GM19328 (cell line): ENCODE measurements at regions not wholly inside any gene's neighbourhood (a gene's known extent, or its start where the extent isn't known, plus 50 kb on each side); places are given as distances from the start of the nearest gene placed in this dataset.

Experiments
- ATAC-seq: cut with Tn5 transposase; IDR thresholded peaks from one replicate; pipeline ENCODE4 v1.9.1; 2021; ENCODE audit warnings: mild to moderate bottlenecking, moderate library complexity; ENCODE audit not compliant: unreplicated experiment

DNA sequence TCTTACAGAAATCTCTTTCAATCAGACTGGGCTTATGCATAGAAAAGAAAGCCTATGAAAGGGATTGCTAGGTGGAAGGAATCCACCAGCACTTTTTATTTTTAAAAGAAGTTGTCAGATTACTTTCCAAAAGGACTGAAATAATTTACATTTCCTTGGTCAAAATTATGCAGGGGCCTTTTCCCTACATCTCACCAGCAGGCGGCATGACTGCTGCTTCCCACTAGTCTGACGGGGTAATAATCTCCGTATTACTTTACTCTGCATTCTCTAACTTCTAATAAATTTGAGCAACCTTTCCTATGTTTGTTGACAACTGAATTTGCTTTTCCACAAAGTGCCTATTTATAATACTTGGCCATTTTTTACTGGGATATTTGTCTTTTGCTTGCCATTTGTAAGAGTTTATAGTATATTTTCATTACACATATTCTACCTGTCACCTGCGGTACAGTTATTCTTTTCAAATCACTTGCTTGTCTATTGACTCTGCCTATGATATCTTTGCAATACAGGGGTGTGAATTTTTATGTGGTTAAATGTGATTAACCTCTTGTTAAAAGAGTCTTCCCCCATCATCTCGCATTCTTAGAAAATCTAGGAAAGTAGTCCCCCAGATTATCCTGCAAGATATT lies 51.9 kb upstream of the USP47 start:
- no peak for ATAC-seq

DNA sequence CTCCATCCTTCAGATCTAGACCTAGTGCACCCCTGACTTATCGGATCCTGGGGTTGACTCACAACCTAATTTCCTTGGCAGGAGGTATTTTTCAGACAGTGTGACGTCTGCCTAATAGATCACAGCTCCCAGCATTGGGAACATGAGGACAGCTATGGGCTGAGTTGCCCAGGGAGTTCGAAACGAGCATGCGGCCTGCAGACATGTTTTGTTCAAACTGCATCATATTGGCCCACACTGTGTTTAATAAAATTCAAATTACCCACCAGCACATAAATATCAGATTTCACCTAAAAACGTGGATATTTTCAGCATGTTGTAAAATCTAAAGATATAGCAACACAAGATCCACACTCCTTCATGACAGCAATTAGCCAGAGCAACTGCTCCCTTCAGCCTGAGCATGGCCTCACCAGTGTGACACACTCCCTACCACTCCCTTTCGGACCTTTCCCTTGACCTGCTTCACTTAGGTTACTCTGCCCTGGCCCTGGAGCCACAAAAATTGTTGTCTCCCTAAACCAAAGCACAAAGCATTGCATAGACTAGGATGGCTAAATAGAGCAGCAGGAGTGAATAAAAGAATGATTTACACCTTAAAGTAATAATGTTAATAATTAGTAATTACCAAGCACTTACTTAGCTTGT lies 53.6 kb upstream of the USP47 start:
- ATAC-seq: peak; percentile 28

DNA sequence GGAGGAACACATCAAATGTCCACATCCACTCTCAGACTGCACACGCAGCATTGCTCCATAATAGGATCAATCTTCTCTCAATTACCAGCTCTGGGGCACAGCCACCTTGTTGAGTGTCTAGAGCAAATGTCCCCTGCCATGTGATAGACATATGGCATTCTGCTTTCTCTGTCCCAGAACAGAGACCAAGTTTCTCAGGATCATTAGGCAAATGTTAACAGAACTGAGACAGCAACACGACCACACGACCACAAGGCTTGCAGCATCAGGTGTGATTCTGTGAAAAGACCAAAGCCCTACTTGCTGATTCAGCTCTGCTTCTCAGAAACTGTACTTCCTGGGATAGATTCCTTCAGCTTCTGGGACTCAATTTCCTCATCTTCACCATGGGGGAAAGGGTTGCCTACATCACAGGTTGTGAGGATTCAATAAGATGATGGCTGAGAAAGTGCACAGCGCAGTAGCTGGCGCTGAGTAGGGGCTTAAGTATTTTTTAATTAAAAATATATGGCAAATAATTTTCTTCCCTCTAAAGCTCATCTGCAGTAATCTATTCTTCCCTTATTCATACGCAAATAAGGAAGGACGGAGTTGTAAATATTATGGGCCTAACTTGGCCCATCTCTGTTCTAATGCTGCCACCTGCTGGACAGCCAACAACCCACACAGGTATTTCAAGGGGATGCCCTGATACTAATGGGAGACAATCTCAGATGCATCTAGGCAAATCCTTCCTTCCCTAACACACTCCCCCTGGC lies 54.3 kb upstream of the USP47 start:
- ATAC-seq: peak; percentile 67

DNA sequence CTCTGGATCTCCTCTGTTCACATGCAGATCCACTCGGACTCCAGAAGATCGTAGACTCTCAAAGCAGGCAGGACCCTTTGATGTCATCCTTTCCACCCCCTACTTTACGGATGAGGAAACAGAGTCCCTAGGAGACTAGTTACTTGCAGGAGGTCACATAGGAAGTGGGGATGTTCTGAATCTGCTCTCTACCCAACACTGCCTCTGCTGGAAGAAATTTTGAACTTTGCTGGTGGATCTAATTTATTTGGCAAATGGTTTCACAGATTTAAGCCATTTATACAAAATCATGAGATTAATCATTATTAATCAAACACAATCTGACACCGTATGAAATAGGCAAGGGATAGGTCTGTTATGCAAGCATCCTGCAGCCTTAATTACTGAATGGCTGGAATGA lies 55.0 kb upstream of the USP47 start:
- no peak for ATAC-seq

DNA sequence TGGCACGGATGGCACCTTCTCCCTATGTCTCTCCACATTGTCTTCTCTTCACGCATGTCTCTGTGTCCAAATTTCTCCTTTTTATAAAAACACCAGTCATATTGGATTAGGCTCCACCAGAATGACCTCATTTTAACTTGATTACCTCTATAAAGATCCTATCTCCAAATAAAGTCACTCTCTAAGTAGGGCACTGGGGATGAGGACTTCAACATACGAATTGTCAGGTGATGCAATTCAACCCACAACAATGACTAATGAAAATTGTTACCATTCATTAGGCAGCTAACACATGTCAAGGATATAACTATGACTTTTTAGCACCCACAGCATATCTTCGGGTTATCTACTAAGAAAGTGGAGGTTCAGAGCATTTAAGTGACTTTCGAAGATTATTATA lies 55.5 kb upstream of the USP47 start:
- ATAC-seq: no peak

DNA sequence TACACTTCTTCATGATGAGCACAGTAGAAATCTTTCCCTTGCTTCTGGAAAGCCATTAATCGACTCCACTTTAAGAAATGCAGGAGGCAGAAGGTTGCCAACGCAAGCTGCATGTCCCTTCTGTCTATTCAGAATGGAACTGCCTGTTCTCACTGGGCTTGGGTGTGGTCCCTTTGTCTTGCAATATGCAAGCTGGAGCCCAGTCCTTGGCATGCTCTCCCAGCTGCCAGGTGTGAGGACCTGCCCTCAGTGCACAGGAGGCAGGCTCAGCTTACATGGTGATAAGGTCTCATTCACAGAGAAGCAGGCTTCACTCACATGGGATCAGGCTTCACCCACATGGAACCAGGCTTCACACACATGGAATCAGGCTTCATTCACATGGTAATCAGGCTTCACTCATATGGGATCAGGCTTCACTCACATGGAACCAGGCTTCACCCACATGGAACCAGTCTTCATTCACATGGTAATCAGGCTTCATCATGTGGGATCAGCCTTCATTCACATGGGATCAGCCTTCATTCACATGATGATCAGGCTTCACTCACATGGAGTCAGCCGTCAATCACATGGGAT lies 59.2 kb upstream of the USP47 start:
- no peak for ATAC-seq

DNA sequence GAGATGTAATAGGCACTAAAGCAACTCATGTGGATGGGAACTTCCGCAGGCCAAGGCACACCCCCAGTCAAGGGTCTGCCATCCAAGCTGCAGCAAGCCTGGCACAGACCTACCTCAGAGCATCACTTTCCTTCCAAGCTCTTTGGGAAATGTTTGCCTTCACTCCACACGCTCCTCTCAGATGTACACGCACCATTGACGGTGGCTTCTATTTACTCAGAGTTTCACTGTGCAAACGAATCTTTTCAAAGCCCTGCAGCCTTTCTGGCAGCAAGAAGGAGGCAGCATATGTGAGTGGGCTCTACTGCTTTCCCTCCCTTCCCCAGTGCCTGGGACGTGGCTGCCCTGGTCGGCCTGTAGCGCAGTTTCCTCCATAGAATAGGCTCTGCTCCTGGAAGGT lies 60.9 kb upstream of the USP47 start:
- ATAC-seq: no peak

DNA sequence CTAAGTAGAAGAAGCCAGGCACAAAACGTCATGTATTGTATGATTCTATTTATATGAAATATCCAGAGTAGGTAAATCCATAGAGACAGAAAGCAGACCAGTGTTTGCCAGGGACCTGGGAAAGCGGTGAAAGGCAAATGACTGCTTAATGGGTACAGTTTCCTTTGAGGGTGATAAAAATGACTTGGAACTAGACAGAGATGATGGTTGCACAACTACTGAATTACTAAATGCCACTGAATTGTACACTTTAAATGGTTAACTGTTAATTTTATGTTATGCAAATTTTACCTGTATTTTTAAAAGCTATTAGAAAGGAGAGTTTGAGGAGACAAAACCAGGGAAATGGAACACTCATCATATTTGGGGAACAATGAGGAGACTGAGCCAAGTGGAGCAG lies 61.8 kb upstream of the USP47 start:
- no peak for ATAC-seq

DNA sequence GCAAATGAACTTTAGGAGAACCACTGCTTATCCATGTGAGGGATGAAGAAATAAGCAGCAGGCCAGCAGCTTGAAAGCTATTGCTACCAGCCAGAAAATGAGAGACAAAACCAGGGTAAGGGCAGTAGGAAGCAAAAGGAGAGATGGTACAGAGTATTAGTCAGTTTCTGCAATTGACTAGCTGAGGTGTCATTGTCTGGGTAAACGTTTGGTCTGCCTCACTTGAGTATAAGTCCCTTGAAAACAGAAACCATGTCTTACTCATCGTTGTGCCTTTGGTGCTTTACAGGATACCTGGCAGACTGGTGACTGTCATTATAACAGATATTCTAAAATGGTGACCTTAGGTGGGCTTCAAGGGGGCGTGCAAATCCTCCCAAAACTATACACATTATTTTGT lies 63.9 kb upstream of the USP47 start:
- ATAC-seq: no peak

DNA sequence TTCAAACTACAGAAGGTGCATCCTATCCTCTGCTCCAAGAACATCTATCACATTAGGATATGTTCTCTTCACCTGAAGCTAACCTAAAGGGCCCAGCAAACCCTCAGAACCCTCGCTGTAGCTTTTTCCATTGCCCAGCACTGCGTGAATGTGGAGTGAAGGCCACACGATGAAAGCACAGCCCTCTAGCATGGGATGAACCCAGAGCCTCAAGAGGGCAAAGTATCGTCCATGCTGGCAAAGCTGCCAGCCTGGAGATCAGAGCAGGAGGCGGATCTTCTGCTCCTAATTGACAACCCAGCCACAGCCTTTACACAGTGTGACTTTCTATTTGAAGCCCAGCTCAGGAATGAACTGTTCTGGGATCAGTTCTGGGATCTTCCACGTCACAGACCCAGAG lies 65.1 kb upstream of the USP47 start:
- ATAC-seq: no peak

DNA sequence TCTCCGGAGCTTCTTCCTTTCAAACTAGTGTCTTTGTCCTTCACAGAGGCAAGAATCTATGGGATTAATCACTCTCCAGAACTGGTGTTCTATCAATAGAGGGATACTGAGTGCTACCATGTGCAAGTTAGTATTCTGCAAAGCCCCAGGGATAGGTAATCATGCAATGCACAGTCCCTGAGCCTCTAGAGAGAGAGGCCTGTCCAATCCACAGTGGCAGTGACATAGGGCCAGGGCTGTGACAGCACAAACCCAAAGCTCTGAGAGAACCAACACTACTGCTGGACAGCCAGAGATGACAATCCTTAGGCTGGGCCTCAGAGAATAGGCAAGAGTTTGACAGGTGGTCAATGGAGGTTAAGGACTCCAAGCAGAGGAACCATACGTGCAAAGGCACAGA lies 66.8 kb upstream of the USP47 start:
- ATAC-seq: no peak

DNA sequence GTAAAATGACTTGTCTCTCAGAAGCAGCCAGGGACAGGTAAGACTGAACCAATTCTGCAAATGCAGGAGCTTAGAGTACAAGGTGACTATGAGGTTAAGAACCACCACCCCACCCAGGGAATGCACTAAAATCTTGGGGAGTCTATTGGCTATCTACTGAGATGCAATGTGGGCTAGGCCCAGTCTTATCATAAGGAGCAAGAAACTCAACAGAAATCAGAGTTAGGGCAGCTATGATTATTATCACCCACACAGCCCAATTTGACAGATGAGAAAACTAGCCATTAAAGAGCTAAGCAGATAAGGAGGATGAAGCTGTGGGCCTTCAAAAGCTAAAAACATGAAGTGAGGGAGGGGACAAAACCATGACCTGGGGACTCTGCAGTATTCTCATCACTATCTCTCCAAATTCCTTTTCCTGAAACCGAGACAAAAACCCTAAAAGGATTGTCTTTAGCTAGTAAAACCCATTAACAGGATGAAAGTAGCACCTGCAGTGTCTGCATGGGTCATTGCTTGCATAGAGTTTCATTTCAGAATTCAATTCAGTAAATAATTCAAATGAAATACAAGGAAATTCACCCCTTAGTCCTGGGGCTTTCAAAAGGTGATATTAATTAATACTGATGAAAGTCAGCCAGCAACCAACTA lies 68.8 kb upstream of the USP47 start:
- ATAC-seq: no peak

DNA sequence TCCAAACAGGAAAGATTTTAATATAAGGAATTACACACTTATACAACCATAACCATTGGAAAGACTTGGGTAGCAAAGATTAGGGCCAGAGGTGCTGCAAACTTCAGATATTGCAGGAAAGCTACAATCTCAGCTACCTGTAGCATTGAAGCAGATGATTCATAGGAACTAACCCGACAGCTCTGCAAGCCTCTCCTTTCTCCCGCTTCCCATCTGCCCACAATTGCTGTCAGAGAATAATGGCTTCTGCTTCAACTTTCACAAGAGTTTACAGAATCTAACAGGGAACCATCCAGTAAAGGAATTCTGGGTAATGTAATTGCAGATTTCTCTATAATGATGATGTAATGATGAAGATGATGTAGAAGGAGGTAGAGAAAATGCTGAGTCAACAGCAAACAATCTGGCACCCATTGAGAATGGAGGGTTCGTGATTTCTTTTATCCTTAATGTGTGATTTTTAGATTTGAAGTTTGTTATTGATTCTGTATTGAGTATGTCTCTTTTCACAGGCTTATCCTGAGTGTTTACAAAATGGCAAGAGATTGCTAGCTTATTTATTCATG lies 70.8 kb upstream of the USP47 start:
- ATAC-seq: no peak

DNA sequence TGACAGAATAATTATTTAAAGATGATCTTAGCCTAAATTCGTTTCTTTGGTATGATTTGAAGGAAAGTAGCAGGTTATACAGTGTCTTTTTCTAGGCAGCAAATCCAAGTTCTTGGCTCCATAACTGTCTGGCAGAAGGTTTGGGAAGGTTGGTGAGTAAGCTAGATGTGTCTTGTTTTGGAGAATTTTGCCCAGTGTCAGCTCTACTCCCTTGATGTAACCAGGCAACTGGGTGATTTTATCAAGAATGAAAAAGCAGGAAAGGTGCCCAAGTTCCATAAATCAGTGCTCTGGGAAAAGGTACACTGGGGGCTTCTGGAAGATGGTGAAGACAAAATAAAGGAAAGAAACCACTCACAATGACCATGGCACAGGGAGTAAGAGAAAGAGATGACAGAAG lies 71.5 kb upstream of the USP47 start:
- ATAC-seq: no peak

DNA sequence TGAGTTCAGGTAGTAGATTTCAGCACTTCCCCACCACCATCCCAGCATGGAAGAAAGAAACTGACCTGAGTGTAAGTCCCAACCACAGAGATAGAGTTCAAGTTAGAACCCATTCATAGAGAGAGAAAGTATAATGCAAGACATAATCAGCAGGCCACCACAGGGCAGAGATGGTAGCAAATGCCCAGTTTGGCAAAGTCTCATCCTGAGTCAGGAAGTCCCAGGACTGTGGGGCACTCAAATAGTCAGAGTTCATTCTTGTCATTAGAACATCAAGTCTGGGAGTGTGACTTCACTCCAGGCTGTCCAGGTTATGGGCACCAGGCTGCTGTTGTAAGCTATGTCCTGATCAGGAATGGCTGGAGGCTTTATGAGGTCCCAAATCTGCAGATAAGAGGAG lies 72.0 kb upstream of the USP47 start:
- no peak for ATAC-seq

DNA sequence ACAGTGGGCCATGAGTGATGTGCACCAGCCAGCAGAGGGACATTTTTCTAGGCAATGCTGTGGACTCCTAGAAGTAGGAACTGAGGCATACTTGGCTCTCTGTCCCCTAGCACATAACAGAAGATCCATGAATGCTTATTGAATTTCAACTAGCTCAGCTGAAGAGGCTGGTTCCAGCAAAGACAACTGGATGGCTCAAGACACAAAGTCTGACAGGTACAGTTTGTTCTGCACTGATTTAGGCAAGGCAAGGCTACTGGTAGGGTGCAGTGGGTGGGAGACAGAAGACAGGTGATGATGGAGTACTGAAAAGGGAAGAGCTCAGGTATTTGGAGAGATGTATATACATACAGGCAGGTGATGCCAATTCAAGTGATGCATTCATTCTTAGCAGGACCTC lies 72.4 kb upstream of the USP47 start:
- no peak for ATAC-seq

DNA sequence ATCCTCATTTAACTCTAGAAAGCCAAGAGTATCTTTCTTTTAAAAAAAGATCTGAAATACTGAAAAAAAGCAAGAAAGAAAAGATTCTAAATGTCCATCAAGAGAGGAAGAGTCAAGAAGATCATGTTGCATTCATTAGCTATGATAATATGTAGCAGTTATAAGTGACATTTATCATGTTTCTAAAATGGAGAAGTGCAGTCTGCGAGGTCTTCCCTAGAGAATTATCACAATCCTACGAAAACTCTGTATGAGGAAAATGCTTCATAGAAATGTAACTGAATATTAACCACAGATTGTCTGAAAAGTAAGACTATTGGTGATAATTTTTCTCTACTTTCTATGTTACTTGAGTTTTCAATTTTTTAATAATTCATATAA lies 77.4 kb upstream of the USP47 start:
- no peak for ATAC-seq

DNA sequence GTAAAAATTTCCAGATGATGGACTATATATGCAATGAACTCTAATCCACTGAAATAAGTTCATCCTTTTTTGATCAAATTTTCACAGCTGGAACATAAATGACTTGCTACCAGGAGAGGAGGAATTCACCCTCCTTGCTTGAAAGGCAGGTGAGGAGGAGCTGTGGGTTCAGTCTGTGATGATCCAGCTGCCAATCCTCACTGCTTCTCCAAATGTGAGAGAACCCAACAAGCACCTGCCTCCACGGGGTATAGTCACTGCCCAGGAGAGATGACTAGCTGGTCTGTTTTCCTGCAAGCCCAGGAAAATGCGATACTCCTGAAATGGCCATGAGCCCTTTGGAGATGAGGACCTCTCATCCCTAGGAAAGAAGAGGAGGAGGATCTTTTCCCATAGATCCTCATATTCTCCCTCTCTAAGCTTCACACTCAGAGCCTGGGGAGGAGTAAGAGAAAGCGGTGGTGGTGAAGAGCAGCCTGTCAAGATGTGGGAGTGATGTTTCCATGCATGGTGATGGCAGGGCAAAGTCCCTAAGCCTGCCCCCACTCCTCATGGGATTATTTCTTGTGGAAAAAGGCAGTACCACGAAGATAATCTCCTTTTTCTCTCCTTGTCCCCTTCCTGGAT lies 77.9 kb upstream of the USP47 start:
- ATAC-seq: no peak

DNA sequence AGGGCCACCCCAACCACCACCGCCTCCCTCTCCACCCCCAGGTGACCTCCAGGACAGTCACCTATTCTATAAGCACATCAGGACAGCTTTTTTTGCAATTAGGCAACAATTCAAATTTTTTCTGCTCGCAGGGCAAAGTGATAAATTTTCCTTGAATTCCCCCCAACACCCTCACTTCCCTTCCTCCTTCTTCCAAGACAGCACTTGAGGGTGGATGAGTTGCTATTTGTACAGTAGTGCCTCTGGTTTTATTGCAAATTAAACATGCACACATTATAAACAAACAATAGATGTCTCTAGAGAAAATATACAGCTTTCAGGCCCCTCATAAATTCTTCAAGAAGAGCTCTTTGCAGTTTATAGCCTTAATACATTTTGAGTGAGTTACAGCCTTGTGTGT lies 80.9 kb upstream of the USP47 start:
- no peak for ATAC-seq

DNA sequence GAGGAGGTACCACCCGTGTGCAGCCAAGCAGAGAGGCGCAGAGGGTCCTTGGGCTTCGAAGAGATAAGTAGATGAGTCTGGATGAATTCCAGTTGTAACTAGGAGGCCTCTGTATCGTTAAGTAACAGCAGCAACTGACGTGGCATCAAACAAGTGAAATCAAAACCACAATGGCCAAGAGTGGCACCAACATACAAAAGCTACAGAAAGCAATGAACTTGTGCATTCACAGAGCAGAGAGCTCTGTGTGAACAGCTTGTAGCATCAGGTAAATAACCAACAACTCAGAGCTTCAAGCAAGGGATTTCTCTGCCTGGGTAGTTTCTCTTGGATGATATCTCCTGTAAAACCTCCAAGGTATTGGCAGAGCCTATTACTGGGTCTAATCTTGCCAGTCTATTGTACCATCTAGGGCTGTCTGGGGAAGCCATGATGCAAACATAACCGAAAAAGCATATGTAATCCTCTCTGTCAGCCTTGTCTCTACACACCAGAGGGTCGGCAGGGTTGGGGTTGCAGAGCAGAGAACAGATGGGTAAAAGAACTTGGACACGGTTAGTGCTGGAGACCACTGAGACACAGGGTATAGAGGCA lies 83.1 kb upstream of the USP47 start:
- no peak for ATAC-seq
